Lower leg skin (tissue), 3 donors: ENCODE measurements at regions not wholly inside any gene's neighbourhood (a gene's known extent, or its start where the extent isn't known, plus 50 kb on each side); places are given as distances from the start of the nearest gene placed in this dataset.

Experiments
- POLR2A ChIP-seq, 2 donors: fragments of 450-650 bp; IDR thresholded peaks; one replicate each; pipeline ENCODE4 v1.6.1; 2016 to 2017; ENCODE audit warnings: antibody characterized with exemption in 2 of 2, mild to moderate bottlenecking in 1 of 2, moderate library complexity in 1 of 2
- TF ChIP-seq, protein P1 (sequence below), 3 donors: fragments of 450-650 bp; IDR thresholded peaks; one replicate each; pipeline ENCODE4 v1.5.1; 2016; ENCODE audit warnings: antibody characterized with exemption in 3 of 3, mild to moderate bottlenecking in 3 of 3, moderate library complexity in 2 of 3

DNA sequence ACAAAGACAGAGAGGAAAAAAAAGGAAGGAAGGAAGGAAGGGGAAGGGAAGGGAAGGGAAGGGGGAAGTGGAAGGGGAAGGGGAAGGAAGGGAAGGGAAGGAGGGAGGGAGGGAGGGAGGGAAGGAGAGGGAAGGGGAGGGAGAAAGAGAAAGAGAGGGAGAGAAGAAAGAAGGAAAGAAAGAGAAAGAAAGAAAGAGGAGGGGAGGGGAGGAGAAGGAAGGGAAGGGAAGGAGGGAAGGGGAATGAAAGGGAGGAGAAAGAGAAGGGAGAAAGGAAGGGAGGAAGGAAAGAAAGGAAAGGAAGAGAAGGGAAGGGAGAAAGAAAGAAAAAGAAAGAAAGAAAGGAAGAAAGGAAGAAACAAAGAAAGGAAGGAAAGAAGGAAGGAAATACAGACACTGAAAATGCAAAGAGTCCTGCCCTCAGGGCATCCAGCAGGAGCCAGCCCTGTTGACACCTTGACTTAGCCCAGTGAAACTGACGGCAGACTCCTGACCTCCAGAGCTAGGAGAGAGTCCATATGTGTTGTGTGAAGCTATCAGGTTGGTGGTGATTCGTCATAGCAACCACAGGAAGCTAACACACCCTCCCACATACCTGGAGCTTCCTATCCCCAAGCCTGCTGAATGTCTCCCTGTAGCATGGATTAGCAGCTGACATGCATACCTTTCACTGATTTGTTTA lies 58.7 kb upstream of the SULF2 start:
- TF ChIP-seq, protein P1, sequence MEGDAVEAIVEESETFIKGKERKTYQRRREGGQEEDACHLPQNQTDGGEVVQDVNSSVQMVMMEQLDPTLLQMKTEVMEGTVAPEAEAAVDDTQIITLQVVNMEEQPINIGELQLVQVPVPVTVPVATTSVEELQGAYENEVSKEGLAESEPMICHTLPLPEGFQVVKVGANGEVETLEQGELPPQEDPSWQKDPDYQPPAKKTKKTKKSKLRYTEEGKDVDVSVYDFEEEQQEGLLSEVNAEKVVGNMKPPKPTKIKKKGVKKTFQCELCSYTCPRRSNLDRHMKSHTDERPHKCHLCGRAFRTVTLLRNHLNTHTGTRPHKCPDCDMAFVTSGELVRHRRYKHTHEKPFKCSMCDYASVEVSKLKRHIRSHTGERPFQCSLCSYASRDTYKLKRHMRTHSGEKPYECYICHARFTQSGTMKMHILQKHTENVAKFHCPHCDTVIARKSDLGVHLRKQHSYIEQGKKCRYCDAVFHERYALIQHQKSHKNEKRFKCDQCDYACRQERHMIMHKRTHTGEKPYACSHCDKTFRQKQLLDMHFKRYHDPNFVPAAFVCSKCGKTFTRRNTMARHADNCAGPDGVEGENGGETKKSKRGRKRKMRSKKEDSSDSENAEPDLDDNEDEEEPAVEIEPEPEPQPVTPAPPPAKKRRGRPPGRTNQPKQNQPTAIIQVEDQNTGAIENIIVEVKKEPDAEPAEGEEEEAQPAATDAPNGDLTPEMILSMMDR (IDR thresholded peaks at IDR 0.05) = no peak
- TF ChIP-seq POLR2A (IDR thresholded peaks at IDR 0.05) = no peak
